Activated naive CD4-positive, alpha-beta T cell (primary cell): ENCODE measurements at regions not wholly inside any gene's neighbourhood (a gene's known extent, or its start where the extent isn't known, plus 50 kb on each side); places are given as distances from the start of the nearest gene placed in this dataset.

ENCODE experiments used
- DNase-seq, 4 experiments: peaks; one replicate each; lab custom pipeline; 2025; lab: John Stamatoyannopoulos, UW

- DNase-seq = no peak
These were observed 67.6 kb upstream of the AMPD3 start for GRCh38 chr11:10387206-10388083.

DNA sequence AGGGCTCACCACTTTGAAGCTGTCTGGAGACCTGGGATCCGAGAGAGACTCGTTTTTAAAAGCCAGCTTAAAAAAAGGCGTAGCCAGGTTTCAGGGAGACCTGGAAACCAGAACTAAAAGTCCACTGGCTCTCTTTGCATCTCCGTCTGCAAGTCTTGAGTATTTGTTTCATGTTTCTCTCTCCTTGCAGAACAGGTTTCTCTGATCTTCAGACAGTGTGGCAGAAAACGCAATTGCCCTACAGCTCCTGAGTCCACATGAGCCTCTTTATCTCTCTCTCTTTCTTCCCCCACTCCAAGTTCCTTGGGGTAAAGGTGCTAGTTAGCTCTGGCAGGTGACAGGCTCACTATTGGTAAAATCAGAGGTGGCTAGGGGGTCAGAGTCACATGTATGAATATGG, 67.0 kb upstream of the AMPD3 start:
- DNase-seq = no peak

- no peak for DNase-seq
These were observed 66.5 kb upstream of the AMPD3 start for GRCh38 chr11:10388574-10388973.

GRCh38 chr11:10390375-10390774, 64.7 kb upstream of the AMPD3 start:
- DNase-seq = no peak

- DNase-seq = no peak
These were observed 62.7 kb upstream of the AMPD3 start for GRCh38 chr11:10392095-10393079.

- no peak for DNase-seq
These were observed 60.6 kb upstream of the AMPD3 start for GRCh38 chr11:10394229-10395101.

- DNase-seq = no peak
These were observed 59.7 kb upstream of the AMPD3 start for GRCh38 chr11:10395166-10395897.

- DNase-seq = no peak
These were observed 58.3 kb upstream of the AMPD3 start for GRCh38 chr11:10396771-10397170.

DNA sequence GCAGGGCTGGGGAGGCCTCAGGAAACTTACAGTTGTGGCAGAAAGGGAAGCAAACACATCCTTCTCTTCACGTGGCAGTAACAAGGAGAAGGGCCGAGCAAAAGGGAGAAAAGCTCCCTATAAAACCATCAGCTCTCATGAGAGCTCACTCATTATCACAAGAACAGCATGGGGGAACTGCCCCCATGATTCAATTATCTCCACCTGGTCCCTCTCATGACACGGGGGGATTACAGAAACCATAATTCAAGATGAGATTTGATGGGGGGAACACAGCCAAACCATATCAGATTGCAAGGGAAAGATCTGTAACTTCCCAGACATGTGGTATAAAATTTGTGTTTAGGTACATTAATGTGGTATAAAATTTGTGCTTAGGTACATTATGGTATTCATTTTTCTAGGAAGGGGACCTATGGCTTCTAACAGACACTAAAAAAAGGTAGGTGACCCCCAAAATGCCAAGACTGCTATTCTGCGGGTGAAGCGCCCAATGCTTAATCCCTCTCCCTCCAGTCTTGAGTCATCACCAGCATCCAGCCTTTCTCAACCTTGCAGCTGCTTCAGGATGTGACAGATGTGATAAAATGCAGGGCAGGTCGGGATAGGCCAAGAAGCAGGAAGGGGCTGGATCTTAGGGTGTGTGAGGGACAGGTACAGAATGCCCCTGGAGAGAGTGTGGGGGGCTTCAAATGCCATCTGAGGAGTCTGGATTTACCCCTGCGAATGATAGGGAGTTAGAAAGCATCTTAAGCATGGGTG, 57.7 kb upstream of the AMPD3 start:
- DNase-seq = no peak

- DNase-seq = no peak
These were observed 56.5 kb upstream of the AMPD3 start for GRCh38 chr11:10398525-10398924.

DNA sequence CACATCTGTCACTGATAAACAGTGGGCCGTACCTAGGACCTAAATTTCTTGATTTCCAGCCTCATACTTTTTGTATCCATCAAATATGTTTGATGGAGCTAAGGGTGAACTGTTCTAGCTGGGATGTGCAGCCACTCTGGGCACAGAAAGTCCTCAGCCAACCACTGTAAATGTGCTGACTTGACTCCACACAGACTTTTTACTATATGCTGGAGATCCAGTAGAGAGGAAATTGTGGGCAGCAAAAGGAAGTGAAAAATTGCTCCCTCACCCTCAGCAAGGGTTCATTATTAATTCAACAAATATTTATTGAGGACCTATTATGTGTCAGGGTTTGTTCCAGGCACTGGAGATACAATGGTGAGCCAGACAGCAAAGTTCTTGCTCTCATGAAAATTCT, 54.2 kb upstream of the AMPD3 start:
- DNase-seq = no peak

GRCh38 chr11:10401256-10401655, 53.8 kb upstream of the AMPD3 start:
- DNase-seq = no peak

- DNase-seq = no peak
These were observed 53.2 kb upstream of the AMPD3 start for GRCh38 chr11:10401696-10402392.
